AG09319 (cell line): ENCODE measurements at regions not wholly inside any gene's neighbourhood (a gene's known extent, or its start where the extent isn't known, plus 50 kb on each side); places are given as distances from the start of the nearest gene placed in this dataset.

Source experiments
- DNase-seq: peaks from one replicate; pipeline ENCODE4 v3.0.0-alpha.2; 2010; ENCODE audit warnings: low read depth; ENCODE audit errors: extremely low read depth
- TF ChIP-seq, protein P1 (sequence below): IDR thresholded peaks from 2 replicates; pipeline ENCODE4 v1.5.1; 2011; ENCODE audit warnings: low read depth, mild to moderate bottlenecking, inconsistent platforms, low read length, moderate library complexity

DNA sequence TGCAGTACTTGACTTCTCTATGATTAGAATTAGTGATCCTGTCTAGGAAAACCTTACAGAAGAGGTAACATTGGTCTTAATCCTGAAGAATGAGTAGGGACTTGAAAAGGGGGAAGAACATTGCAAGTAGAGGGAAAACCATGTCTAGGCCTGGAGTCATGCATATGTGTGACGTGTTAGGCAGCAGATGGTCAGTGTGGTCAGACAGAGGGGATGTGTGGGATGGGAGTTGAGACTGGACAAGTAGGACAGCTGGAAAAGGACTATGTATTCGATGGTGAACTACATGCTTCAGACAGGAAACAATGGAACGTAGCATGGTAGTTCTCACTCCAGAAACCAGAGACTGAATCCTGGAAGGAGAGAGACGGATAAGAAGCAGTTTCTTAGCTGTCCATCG, 235.6 kb upstream of the LRTM1 start:
- DNase-seq = no peak
- TF ChIP-seq, protein P1, sequence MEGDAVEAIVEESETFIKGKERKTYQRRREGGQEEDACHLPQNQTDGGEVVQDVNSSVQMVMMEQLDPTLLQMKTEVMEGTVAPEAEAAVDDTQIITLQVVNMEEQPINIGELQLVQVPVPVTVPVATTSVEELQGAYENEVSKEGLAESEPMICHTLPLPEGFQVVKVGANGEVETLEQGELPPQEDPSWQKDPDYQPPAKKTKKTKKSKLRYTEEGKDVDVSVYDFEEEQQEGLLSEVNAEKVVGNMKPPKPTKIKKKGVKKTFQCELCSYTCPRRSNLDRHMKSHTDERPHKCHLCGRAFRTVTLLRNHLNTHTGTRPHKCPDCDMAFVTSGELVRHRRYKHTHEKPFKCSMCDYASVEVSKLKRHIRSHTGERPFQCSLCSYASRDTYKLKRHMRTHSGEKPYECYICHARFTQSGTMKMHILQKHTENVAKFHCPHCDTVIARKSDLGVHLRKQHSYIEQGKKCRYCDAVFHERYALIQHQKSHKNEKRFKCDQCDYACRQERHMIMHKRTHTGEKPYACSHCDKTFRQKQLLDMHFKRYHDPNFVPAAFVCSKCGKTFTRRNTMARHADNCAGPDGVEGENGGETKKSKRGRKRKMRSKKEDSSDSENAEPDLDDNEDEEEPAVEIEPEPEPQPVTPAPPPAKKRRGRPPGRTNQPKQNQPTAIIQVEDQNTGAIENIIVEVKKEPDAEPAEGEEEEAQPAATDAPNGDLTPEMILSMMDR = no peak

DNA sequence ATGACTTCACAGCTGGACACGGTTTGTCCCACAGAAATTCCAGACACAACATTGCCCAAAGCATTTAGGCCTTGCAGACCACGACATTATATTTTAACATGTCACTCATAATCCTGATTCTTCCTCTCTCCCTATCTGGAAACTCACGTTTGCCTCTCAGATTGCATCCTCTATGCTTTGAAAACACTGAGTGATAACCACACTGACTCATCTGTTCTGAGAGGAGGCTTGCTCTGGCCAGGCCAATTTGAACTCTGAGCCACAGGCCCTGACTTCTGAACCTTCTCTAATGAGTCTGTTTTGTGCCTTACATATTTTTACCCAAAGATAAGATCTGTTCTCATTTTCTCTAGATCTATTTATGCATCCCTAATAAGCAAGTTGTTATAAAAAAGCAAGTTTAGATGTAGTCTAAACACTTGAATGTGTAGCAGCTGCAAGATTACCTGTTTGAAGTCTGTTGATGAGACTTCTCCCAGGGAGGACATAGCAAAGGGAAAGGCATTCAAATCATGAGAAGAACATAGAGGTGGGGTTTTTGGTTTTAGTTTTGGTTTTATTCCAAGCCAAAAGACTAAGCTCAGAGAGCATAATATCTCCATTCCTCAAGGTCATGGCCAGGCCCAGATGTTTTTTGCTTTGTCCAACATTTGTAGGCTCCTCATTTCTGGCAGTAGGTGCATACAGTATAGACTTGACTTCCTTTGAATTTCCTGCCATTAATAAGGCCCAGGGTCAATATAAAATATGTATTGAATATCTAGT, 234.4 kb upstream of the LRTM1 start:
- no peak for DNase-seq

GRCh38 chr3:55161231-55161630, 233.4 kb upstream of the LRTM1 start:
- DNase-seq = no peak
- TF ChIP-seq, protein P1 = no peak

More for the DNA sequence above, 234.4 kb upstream of the LRTM1 start:
- TF ChIP-seq, protein P1 = no peak

DNA sequence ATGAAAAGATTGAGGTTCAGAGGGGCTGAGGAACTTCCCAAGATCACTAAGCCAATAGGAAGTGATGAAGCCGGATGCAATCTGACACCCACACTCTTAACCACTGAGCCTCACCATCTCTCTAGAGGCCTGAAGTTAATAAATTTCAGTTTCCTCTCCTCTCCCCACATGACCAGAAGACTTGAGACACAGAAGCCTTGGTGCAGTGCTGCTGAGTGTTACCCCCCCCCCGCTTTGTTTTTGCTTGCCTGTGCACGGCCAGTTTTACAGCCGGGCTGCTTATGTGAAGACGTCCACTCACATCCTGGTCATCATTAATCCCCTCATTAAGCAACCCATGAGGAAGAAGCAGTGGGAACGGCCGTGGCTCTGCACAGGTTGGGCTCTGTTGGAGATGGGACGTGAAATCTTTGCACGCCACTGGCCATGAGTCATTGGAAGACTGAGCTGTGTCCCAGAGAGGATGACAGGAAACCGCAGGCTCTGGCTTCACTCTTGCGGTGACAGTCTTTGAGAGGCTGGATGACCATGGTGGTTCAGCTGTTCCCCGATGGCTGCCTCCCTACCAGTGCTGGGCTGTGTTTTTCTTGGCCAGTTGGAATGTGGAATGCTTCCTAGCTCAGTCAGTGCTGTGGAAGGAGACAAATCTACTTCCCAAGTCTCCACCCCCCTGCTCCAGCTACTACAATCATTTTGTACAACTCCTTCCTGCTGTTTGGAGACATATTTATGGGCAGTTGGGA, 232.6 kb upstream of the LRTM1 start:
- DNase-seq = peak; percentile 90
- TF ChIP-seq, protein P1 = no peak

GRCh38 chr3:55159711-55160110, 231.9 kb upstream of the LRTM1 start:
- TF ChIP-seq, protein P1 = no peak
- DNase-seq = no peak

- TF ChIP-seq, protein P1 = no peak
- DNase-seq = no peak
Measured at GRCh38 chr3:55159016-55159415, 231.2 kb upstream of the LRTM1 start.

DNA sequence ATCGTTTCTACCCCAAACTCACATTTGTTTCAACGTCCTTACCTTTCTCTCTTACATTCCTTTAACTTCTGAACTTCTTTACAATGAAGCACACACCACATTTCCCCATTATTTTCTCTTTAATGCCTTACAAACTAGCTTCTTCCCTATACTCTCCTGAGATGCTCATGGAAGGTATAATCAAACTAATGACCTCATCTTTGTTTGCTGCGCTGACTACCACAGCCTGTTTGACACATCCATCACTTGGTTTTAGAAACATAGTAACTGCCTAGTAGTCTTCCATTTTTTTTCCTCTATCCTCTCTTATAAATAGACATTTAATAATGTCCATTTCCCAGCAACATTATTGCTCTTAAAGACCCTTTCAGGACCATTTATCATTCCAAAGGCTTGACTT, 230.5 kb upstream of the LRTM1 start:
- no peak for DNase-seq
- TF ChIP-seq, protein P1 = no peak
